ENCODE measurements at regions not wholly inside any gene's neighbourhood (a gene's known extent, or its start where the extent isn't known, plus 50 kb on each side); places are given as distances from the start of the nearest gene placed in this dataset.

- Histone ChIP-seq H3K79me2 (replicated peaks; ENCODE audit: insufficient read depth, low read length) (no peaks in the 10 kb centered on the region), H3K27me3 (ENCODE audit: insufficient read depth, low read depth, low read length) (no peaks in the 10 kb centered on the region), H4K20me1 (ENCODE audit: insufficient read depth) (no peaks in the 10 kb centered on the region), H3F3A (ENCODE audit: insufficient read depth, low read length, poor library complexity, severe bottlenecking) (no peaks in the 10 kb centered on the region), H3K9me3 (ENCODE audit: low read length) (no peaks in the 10 kb centered on the region), H2AFZ (ENCODE audit: low read depth, low read length) (no peak overlapping the region), H3K4me2 (ENCODE audit: low read length) (no peak overlapping the region), H3K36me3 (ENCODE audit: insufficient read depth, low read length) (no peaks in the 10 kb centered on the region), H3K9ac (ENCODE audit: low read length) (no peak overlapping the region), H3K9me2 (ENCODE audit: insufficient read depth, low read length) (no peaks in the 10 kb centered on the region), H3K4me3 (ENCODE audit: low read length) (no peak overlapping the region), H3K27ac (ENCODE audit: low read length) (no peak overlapping the region)
- TF ChIP-seq REST (IDR thresholded peaks at IDR 0.05; ENCODE audit: borderline replicate concordance): no peak
- TF ChIP-seq SMC3 (conservative IDR thresholded peaks at IDR 0.05; ENCODE audit: poor library complexity): no peak
- TF ChIP-seq MXI1 (conservative IDR thresholded peaks at IDR 0.05; ENCODE audit: poor library complexity, severe bottlenecking): no peak
- no peak for TF ChIP-seq EZH2 (IDR thresholded peaks at IDR 0.05; ENCODE audit: borderline replicate concordance, insufficient read depth, low read length, poor library complexity, severe bottlenecking)
- TF ChIP-seq RAD21 (conservative IDR thresholded peaks at IDR 0.05): no peak
- no peak for TF ChIP-seq EP300 (conservative IDR thresholded peaks at IDR 0.05; ENCODE audit: poor library complexity, severe bottlenecking)
- TF ChIP-seq POLR2AphosphoS5 (IDR thresholded peaks at IDR 0.05): no peak
- TF ChIP-seq TAF1 (IDR thresholded peaks at IDR 0.05; ENCODE audit: low read depth): no peak
These were observed 150.9 kb downstream of the SP3 start for GRCh38 chr2:173814306-173814705.

GRCh38 chr2:173815772-173816171, 149.4 kb downstream of the SP3 start:
- H2AFZ ChIP-seq (ENCODE audit: low read depth, low read length): no peak overlapping the region
- peaks cover 7% of the 10 kb centered on the region for H3F3A ChIP-seq (ENCODE audit: insufficient read depth, low read length, poor library complexity, severe bottlenecking)
- H3K9me2 ChIP-seq (ENCODE audit: insufficient read depth, low read length): no peaks in the 10 kb centered on the region
- H3K36me3 ChIP-seq (ENCODE audit: insufficient read depth, low read length): no peaks in the 10 kb centered on the region
- no peaks in the 10 kb centered on the region for H4K20me1 ChIP-seq (ENCODE audit: insufficient read depth)
- H3K79me2 ChIP-seq (replicated peaks; ENCODE audit: insufficient read depth, low read length): no peaks in the 10 kb centered on the region
- no peak overlapping the region for H3K9ac ChIP-seq (ENCODE audit: low read length)
- no peak overlapping the region for H3K27ac ChIP-seq (ENCODE audit: low read length)
- no peaks in the 10 kb centered on the region for H3K27me3 ChIP-seq (ENCODE audit: insufficient read depth, low read depth, low read length)
- TF ChIP-seq CTCF (IDR thresholded peaks at IDR 0.05; ENCODE audit: poor library complexity, severe bottlenecking) (no peak), SMC3 (conservative IDR thresholded peaks at IDR 0.05; ENCODE audit: poor library complexity) (no peak), EP300 (conservative IDR thresholded peaks at IDR 0.05; ENCODE audit: poor library complexity, severe bottlenecking) (no peak), MXI1 (conservative IDR thresholded peaks at IDR 0.05; ENCODE audit: poor library complexity, severe bottlenecking) (no peak), EZH2 (IDR thresholded peaks at IDR 0.05; ENCODE audit: borderline replicate concordance, insufficient read depth, low read length, poor library complexity, severe bottlenecking) (no peak), TAF1 (IDR thresholded peaks at IDR 0.05; ENCODE audit: low read depth) (no peak), RAD21 (conservative IDR thresholded peaks at IDR 0.05) (no peak), REST (IDR thresholded peaks at IDR 0.05; ENCODE audit: borderline replicate concordance) (no peak), POLR2AphosphoS5 (IDR thresholded peaks at IDR 0.05) (no peak)
- H3K9me3 ChIP-seq (ENCODE audit: low read length): no peaks in the 10 kb centered on the region
- no peak overlapping the region for H3K4me2 ChIP-seq (ENCODE audit: low read length)
- H3K4me3 ChIP-seq (ENCODE audit: low read length): no peak overlapping the region

All from neural cell (in vitro differentiated cells).